ENCODE measurements at regions not wholly inside any gene's neighbourhood (a gene's known extent, or its start where the extent isn't known, plus 50 kb on each side); places are given as distances from the start of the nearest gene placed in this dataset.

- no peak overlapping the region for H3K27ac ChIP-seq
- TF ChIP-seq CTCF (conservative IDR thresholded peaks at IDR 0.05): no peak
Measured at GRCh38 chr11:29914203-29914930, 102.5 kb downstream of the KCNA4 start.

GRCh38 chr11:29913352-29913751 is 103.5 kb downstream of the KCNA4 start:
- H3K27ac ChIP-seq: no peak overlapping the region
- TF ChIP-seq CTCF (conservative IDR thresholded peaks at IDR 0.05): no peak

- no peak for TF ChIP-seq CTCF (conservative IDR thresholded peaks at IDR 0.05)
- no peak overlapping the region for H3K27ac ChIP-seq
Measured at GRCh38 chr11:29900382-29900781, 116.4 kb downstream of the KCNA4 start.

GRCh38 chr11:29879560-29879959 is 137.3 kb downstream of the KCNA4 start:
- no peak overlapping the region for H3K27ac ChIP-seq
- no peak for TF ChIP-seq CTCF (conservative IDR thresholded peaks at IDR 0.05)

GRCh38 chr11:29876192-29876591 is 140.6 kb downstream of the KCNA4 start:
- H3K27ac ChIP-seq: no peak overlapping the region
- TF ChIP-seq CTCF (conservative IDR thresholded peaks at IDR 0.05): no peak

GRCh38 chr11:29847219-29847618 is 169.6 kb downstream of the KCNA4 start:
- TF ChIP-seq CTCF (conservative IDR thresholded peaks at IDR 0.05): no peak
- H3K27ac ChIP-seq: no peak overlapping the region

- TF ChIP-seq CTCF (conservative IDR thresholded peaks at IDR 0.05): peak; percentile 38
- H3K27ac ChIP-seq: no peak overlapping the region
Measured at GRCh38 chr11:29844701-29845379, 172.0 kb downstream of the KCNA4 start.
